HL-60 (cell line): ENCODE measurements at regions not wholly inside any gene's neighbourhood (a gene's known extent, or its start where the extent isn't known, plus 50 kb on each side); places are given as distances from the start of the nearest gene placed in this dataset.

Experiments used
- CTCF ChIP-seq: IDR thresholded peaks from one replicate; pipeline ENCODE4 v1.5.1; 2011; ENCODE audit warnings: low read length, control low read depth, inconsistent platforms; ENCODE audit not compliant: insufficient read depth
- GABPA ChIP-seq: IDR thresholded peaks from 2 replicates; pipeline ENCODE4 v1.6.1; 2012; ENCODE audit warnings: low read depth

DNA sequence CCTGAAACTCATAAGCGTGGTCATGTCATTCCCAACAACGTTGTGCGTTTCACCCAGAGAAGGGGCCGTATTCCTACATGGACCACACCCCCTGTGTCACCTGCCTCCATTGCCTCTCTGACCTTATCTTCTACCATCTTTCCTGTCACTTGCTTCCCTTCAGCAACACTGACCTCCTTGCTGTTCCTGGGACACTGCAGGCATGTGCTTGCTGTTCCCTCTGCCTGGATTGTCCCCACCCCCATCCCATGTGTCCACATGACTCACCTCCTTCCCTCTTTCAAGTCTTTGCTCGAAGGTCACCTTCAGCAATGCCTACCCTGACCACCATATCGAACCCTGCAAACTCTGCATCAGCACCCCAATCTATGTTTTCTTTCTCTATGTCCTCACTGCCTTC, 133.2 kb upstream of the ZNF618 start:
- TF ChIP-seq CTCF (no peak), GABPA (no peak)
